DOHH2 (cell line): ENCODE measurements at regions not wholly inside any gene's neighbourhood (a gene's known extent, or its start where the extent isn't known, plus 50 kb on each side); places are given as distances from the start of the nearest gene placed in this dataset.
"Not testable (repeated sequence)": the region's sequence is repeated elsewhere in the genome, so short reads cannot be mapped to it uniquely, and the experiment has no call there.

Source experiments
- CTCF ChIP-seq: fragments of 200-600 bp; sonication (generic); IDR thresholded peaks from one replicate; pipeline ENCODE4 v1.5.1; 2014; ENCODE audit warnings: antibody characterized with exemption, mild to moderate bottlenecking, low read depth, low read length; ENCODE audit not compliant: poor library complexity, severe bottlenecking
- EZH2phosphoT487 ChIP-seq: fragments of 200-600 bp; sonication (generic); IDR thresholded peaks from 2 replicates; pipeline ENCODE4 v1.6.1; 2017; ENCODE audit warnings: borderline replicate concordance, mild to moderate bottlenecking, antibody characterized with exemption, low read length, moderate library complexity, mixed read lengths

- not testable (repeated sequence) for TF ChIP-seq CTCF, EZH2phosphoT487
Observed at GRCh38 chr5:177875900-177876238, 93.2 kb upstream of the FAM153A start.
